ENCODE measurements at regions not wholly inside any gene's neighbourhood (a gene's known extent, or its start where the extent isn't known, plus 50 kb on each side); places are given as distances from the start of the nearest gene placed in this dataset.

DNA sequence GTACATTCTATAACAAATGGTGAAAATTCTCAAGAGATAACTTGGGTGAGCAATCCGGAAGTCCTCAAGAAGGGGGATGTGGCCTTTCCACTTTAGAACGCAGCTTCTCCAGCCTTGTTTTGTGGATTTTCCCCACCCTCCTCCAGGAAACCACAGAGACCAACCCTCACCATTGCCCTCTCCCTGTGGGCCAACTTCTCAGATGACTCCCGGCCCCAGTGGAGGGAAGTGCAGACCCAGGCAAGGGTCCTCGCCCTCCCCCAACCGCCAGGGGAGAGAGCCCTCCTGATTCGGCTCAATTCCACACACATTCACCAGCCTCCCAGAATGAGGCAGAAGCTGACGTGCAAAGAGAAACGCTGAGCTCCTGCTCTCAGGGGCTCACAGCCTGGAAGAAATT lies 277.2 kb downstream of the EIPR1 start:
- no peak for DNase-seq (ENCODE audit: low spot score)

DNA sequence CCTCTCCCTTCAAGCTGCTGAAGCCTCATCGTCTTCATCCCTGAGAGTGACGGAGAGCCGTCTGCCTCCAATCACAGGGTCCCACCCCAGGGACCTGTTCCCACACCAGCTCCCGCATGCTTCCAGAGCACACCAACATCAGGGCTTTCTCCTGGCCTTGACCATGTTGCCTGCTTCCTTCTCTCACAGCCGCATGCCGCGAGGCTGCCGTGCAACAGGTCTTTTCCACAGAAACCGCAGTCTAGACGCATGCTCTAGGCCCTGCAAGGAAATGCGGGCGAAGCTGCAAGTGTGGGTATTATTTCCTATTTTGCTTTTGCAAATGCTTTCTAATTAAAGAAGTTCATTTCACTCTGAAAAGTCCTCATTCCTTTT lies 277.8 kb downstream of the EIPR1 start:
- no peak for DNase-seq (ENCODE audit: low spot score)

DNA sequence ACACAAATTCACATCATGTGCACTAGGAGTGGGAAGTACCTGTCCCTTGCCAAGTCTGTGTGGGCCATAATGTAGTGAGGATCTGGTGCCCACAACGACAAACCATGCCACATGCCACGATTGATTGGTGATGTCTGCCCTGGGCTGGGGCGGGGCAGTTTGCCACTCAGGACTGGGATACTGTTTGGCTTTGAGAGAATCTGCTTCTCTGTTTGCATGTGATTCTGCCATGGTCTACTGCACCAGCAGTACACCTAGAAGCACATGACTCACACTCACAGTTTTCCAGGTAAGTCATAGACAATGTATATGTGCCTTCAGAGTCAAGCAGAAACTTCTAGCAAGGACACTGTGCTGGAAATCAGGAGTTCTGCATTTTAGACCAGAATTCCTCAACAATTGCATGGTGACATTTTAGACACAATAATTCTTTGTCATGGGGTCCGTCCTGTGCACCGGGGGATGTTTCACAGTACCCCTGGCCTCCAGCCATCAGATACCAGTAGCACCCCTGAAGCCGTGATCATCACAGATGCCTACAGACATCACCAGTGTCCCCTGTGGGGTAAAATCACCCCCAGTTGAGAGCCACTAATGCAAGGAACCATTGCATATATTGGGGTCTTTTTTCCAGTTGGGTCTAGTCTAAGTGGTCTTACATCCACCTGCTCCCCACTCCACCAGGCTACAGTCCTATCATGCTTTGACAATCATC lies 278.3 kb downstream of the EIPR1 start:
- no peak for DNase-seq (ENCODE audit: low spot score)

DNA sequence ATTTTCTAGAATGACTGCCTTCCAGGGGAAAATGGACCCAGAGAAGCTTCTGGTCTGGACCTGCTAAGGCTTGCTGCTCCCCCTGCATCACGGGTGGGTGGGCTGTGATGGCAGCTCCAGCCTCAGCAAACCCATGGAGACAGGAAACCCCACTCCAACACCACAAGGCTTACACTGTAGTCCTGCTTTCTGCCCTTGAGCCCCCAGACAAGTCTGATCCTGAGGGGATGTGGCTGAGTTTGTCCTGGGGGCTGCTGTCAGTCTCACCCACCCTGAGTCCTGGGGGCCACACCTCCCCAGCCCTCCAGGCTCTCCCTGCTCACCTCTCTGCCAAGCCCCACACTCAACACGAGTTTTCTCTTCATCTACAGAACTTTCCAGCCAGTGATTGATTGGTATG lies 279.4 kb downstream of the EIPR1 start:
- DNase-seq (ENCODE audit: low spot score), result no peak

DNA sequence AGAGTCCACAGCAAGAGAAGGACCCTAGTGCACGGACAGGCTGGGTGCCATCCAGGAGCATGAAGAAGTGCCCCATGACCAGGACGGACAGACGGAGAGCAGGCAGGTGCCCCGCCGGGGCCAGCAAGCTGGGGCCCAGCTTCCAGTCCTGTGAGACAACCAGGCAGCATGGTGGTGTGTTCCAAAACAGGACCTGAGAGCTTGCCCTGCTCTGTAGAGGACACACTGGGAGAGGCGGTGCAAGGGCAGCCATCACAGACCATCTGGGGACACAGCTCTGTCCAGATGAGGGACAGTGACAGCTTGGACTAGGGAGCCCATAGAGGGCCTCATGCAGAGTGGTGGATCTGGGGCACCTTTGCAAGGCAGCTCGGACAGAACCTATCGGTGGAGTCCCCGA lies 279.8 kb downstream of the EIPR1 start:
- no peak for DNase-seq (ENCODE audit: low spot score)

DNA sequence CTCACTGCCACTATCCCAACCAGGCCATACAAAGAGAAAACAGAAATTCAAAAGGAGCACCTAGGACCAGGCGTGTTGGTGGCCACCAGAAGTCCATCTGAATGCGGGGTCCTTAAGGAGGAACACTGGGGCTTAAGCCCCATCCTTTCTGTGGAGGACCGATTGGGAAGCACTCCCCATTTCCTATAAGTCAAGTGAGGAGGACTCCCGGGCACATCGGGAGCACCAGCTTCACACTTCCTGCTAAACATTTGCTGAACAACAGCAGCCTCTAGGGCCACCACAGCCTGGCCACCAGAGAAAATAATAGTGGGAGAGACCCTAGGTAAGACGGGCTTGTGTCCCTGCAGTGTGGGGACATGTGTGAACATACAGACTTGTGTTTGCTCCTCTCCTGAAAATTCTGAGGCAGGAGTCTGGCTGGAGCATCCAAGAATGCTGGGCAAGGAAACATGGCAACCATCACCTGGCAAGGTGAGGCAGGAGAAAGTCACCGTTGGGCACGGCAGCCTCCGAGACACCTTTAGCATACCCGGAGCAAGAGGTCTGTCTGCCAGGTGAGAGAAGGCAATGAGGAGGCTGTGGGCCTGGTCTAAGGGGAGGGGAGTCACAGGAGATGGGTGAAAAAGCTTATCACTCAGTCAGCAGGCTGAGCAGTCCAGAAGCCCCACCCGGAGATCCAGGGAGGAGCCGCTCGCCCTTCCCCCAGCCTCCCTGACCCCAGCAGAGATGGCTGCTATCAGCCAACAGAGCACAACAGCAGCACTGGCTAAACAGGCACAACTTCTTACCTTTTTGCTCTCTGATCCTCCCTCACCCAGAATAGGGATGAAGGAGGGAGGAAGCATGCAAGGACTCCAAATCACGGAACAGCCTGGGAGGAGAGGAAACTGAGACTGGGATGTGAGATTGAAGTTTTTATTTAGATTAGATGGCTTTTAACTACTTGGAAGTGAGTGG lies 282.3 kb downstream of the EIPR1 start:
- no peak for DNase-seq (ENCODE audit: low spot score)

DNA sequence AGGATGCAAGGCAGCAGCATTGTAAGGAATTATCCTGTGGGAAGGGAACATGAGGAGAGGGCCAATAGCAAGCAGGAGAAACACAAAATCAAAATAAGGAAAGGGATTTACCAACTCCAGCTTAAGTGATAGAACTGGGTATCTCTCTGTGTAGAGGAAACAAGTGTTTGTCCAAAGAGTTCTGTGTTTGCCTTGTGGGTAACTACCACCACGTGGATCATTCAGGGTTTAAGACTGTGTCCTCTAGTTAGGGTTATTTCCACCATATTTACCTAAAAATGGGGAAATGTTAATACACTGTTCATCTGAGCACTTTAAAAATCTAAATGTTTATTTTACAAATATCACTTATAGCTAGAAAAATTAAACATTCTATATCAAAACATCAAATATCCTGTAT lies 283.3 kb downstream of the EIPR1 start:
- no peak for DNase-seq (ENCODE audit: low spot score)

DNA sequence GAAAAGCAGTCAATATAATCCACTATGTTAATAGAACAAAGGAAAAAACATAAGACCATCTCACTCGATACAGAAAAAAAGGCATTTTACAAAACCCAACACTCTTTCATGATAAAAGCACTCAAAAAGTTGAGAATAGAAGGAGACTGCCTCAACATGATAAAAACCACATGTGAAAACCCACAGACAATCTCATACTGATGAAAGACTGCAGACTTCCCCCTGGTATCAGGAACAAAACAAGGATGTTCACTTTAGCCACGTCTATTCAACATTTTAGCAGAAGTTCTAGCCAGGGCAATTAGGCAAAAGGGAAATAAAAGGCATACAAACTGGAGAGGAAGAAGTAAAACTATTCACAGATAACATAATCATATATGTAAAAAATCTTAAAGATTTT lies 285.9 kb downstream of the EIPR1 start:
- DNase-seq (ENCODE audit: low spot score), result no peak

DNA sequence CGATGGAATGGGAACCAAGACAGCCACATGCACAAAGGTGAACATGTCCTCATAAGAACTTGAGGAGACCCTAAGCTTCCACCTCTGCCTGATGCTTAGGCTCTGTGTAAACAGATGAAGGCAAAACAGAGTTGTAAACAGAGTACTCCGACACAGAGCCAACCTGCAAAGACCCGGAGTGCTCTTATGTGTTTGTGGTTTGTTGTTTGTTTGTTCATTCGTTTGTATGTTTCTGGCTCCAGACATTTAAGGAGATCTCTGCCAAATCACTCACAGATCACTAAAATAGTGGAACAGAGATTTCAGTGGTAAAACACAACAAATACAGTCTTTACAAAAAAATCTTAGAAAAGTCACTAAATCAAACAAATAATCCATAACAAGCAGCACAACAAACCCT lies 294.9 kb downstream of the EIPR1 start:
- no peak for DNase-seq (ENCODE audit: low spot score)

DNA sequence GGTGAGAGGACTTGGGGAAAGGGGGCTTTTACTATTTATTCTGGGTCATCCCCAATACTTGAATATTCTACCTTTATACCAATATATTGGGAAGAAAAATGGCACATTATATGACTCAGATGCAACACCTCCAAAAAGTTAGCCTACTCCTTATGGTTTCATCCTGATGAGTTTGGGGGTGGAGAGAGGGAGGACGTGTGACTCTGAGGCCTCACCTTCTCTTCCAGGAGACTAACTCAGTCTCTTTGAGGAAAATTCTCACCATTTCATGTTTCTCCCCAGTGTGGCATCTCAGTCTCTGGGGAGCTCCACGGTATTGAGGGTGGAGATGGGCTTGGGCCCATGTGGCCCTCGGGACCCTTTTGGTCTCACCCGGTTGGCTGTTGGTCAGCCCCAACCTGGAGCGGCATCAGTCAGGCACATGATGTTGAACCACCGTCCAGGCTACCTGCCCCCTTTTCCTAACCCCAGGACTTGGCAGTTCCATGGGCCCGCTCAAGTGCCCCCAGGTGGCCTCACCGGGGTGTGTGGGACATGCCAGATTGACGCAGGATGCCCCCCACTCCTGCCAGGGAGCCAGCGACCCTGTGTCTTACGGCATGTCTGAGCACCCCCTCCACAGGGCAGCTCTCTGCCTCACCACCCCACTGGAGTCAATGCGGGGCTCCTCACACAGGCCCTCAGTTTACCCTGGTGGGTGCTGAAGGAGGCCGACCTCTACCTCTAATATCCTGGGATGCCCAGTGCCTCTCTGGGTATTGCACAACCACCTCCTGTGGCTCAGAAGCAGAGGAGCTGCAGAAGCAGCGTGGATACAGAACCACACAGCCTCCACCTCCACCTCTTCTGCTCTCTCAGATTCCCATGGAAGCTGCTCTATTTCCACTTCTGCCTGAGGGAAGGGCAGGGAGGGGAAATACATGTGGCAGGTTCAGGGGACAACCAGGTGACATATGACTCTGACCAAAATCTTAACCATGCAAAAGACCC lies 297.4 kb downstream of the EIPR1 start:
- no peak for DNase-seq (ENCODE audit: low spot score)

DNA sequence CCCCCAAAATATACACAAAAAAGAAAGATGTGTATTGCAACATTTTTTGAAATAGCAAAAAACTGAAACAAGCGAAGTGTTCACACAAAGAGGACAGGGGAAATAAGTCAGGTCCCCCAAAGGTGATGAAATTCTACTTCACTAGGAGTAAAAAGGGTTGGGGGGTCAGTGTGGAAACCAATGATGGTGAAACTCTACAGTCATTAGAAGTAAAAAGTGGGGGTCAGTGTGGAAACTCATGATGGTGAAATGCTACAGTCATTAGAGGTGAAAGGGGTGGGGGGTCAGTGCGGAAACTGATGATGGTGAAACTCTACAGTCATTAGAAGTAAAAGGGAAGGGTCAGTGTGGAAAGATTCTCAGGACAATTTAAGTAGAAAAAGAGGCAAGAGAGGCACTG lies 298.2 kb downstream of the EIPR1 start:
- no peak for DNase-seq (ENCODE audit: low spot score)

DNA sequence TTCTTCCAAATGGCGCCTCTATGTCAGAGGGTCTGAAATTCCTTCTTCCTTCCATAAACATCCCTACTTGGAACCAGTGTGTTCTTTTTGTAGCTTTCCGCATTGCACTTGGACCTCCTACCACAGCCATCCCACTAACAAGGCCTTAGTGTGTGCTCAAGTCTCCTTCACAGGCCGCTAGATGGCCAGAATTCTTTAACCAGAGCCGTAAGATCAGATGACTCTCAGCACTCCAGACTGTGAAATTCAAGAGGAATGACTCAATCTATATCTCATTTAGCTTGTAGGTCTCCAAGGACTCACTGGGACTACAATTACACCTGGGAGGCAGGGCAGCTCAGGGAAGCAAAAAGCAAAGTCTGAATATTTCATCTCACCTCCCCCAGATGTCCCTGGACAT lies 298.9 kb downstream of the EIPR1 start:
- no peak for DNase-seq (ENCODE audit: low spot score)

DNA sequence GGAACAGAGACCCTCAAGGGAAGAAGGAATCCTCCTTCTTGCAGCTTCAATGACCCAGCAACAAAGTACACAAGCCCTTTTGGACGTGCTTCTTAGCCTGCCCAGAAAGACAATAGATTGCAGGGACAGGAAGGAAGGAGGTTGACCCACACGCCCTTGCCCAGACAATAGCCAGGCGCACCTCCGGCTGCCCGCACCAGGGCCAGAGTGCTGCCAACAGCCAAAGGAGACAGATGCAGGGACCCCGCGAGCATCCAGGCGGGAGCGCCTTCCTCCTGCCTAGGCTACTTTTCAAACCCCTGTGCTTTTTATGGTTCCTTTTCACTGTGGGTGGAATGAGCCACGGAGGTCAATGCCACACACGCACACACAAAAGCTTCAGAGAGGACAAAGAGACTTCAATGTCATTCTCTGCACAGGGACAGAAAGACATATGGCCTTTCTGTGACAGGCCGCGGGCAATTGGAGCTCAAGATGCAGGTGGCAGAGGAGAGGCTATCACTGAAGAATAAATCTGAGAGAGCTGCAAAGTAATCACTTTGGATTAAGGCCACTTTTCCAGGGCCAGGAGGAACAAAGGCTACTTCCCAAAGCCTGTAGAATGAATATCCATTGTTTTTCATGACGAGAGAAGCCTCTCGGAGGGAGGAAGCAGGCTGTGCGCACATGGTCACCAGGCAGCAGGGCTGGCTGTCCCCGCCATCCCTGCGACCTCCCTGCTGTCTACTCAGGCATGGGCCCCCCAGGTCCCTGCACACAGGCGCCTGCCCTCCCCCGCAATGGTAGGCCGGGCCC lies 300.6 kb downstream of the EIPR1 start:
- DNase-seq (ENCODE audit: low spot score), result no peak

DNA sequence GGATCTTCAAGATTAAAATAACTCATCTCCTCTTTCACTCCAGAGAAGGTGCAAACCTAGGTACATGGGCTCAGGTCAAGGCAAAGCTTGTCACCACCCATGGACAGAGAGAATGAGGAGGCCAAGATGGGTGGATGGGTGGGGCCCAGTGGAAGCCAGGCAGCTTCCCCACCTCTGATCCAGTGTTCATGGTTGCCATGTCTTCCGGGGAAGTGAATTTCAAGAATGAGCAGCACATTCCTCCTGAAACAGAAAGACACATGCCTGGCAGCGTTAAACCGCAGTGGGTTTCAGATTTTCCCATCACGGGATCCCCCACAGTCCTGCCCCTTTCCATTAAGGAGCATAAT lies 301.7 kb downstream of the EIPR1 start:
- DNase-seq (ENCODE audit: low spot score), result no peak

DNA sequence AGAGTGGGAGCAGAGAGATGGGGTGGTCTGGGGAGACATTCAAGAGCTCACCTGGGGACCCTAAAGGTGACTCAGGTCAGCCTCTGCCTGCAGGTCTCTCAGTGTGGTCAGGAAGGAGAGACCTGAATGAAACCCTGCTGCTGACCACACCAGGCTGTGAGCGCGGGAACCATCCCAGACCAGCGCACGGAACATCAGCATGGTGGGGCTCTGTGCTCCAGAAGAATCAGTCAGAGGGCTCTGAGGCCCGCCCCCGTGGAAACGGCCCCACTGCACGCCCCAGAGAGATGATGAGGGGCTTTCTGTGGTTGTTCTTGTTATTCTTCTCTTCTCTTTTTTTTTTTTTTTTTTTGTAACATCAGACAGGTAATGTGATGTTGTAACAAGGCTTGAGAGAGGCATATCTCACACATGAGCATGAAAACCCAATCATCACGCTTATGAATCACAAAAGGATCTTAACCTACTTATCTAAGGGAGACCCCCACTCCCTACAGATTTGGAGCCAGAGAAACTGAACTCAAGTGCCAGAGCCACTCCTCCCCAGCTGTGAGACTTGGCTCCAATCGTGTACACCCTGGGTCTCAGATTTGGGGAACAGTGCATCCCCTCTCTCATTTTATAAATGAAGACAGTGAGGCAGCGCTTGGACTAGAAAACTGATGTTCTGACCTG lies 302.2 kb downstream of the EIPR1 start:
- no peak for DNase-seq (ENCODE audit: low spot score)

DNA sequence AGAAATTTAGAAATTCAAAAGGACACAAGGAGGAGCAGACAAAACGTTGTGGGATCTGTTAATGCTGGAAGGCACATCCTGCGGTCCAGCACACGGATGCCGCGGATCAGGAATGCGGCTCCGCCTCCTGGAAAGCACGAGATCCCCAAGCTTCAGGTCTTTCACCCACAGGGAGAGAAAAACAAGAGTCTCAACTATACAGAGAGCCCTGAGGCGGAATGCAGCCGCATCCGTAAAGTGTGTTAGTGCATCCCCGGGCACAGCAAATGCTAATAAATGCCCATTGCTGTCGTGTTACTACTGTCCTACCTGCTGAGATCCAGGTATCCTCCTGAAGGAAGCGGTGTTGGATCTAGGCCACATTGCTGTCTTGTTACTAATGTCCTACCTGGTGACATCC lies 303.9 kb downstream of the EIPR1 start:
- no peak for DNase-seq (ENCODE audit: low spot score)

DNA sequence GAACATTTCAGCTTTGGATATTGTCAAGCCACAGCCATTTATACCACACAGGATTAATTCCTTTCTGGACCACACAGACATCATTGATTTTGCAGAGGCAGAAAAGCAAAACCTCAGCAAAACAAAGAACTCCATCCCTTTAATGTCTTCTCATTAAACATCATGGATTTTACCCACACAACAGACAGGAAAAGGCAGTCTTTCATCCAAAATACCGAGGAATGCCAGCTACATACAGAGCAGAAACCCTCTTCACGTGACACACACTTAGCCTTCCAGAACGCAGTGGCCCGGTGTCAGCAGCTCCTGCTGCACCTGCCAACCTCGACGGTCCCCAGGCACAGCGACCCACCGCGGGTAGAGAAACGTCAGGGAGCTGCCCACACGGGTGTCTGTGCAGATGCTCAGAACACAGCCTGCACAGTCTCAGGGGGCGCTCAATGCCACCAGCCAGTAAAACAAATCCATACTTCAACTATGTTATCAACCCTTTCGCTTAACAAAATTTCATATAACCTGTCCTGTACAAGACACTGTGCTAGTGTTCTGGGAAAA lies 304.5 kb downstream of the EIPR1 start:
- no peak for DNase-seq (ENCODE audit: low spot score)

DNA sequence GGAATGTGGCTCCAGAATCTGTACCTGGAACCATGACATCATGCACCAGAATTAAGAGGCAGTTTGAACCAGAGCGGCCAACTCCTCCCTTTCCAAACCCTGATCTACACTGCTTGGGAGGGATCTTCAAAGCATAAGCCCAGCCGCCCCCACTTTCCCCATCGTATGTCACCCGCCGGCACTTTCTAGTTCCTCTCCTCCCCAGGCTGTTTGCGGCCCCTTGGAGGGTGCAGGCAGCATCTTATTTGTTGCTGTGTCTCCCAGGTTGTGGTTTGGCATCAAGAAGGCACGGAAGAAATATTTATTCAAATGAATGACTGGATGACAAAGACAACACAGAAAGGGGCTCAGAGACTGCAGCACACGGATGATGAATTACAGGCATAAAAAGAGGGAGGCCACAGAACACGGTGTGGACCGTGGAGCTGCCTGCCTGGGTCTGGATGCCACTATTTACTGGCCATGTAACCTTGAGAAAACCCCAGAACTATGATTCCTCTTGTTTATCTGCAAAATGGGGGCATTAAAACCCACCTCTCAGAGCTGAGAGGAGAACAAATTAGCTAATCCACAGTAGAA lies 305.8 kb downstream of the EIPR1 start:
- no peak for DNase-seq (ENCODE audit: low spot score)

DNA sequence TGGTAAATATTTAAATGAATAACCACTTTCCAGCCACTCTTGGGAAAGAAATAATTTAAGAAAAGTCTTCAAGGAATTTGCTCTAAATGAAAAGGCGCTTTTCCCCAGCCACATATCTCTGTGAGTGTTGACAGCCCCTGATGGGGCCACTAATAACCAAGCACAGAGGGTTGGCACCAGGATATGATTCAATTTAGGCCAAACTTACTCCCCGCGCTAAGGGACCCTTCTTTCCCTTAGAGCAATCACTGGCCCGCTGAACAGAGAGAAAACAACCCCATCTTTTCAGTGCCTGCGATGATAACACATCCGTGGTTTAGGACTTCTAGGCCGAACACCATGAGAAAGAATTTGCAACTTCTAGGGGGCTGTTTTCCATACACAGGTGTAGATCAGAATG lies 310.8 kb downstream of the EIPR1 start:
- DNase-seq (ENCODE audit: low spot score), result no peak

DNA sequence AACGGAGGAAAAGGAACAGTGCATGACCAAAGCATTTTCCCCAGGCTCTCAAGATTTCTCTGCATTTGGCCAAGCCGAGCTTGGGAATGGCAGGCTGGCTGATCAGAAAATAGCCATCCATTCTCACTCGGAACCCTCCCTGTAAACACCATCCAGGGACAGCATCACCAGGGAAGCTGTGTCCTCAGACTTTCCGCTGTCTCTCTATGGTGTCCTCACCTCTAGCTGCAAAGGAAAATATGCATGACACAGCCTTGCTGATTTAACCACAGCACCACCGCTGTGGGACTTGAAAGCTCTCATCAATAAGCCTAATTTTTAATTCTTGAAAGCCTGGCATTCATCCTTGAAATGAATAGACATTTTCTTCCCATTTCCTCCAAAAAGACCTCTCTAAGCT lies 311.7 kb downstream of the EIPR1 start:
- DNase-seq (ENCODE audit: low spot score), result no peak
